HG02970 (cell line): ENCODE measurements at regions not wholly inside any gene's neighbourhood (a gene's known extent, or its start where the extent isn't known, plus 50 kb on each side); places are given as distances from the start of the nearest gene placed in this dataset.

Source experiments
- ATAC-seq: cut with Tn5 transposase; IDR thresholded peaks from one replicate; pipeline ENCODE4 v1.9.1; 2021; ENCODE audit warnings: mild to moderate bottlenecking, moderate library complexity, moderate number of reproducible peaks; ENCODE audit not compliant: unreplicated experiment, low FRiP score

DNA sequence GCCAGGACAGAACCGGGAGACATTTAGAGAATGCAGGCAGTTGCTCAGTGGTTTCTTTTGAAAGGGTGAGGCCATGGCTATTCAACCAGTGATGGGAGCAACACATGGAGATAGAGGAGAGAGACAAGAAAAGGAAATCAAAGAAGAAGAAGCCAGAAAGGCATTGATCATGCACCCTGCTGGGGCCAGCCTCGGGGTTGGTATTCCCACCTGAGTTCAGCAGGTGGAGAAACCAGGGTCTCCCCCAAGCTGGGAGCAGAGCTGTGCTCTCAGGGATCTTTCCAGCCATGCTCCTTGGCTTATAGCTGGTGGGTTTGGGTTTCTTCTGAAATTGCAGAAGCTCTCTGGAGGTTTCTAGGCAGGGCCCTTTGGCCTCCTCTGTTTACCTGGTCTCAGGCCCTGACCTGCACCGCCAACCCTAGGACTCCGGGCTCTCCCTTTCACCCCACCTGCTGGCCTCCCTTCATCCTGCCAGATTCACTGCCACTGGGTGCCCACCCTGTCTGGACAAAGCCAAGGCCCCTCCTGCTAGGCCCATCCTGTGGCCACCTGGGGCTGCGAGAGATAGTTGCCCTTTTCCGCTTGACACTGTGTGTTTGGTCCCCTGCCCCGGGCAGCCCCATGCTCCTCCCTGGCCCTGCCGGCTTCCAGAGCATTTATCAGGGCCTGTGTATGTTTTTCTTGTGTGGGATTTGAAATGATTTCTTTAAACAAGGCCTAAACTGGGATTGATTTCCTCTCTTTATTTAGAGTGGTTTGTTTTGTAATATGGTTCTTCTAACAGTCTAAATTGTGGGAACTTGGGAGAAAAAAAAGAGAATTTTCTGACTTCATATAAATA, 126.7 kb downstream of the DDX1 start:
- no peak for ATAC-seq

DNA sequence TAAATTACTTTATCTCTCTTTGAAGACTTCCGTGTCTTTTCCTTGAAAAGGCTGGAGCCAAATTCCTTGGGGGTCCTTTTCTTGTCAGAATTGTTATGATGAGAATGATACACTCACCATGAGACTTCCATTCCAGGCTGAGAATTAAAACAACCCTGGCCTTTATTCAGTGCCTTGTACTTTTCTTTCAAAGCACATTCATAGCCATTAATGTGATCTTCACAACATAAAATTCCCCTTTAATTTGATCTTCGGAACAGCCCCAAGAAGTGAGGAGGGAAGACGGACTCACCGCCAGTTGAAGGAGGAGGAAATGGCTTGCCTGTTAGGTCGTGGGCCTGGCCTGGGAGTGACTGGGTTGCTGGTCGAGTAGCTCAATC, 127.3 kb downstream of the DDX1 start:
- ATAC-seq = no peak

DNA sequence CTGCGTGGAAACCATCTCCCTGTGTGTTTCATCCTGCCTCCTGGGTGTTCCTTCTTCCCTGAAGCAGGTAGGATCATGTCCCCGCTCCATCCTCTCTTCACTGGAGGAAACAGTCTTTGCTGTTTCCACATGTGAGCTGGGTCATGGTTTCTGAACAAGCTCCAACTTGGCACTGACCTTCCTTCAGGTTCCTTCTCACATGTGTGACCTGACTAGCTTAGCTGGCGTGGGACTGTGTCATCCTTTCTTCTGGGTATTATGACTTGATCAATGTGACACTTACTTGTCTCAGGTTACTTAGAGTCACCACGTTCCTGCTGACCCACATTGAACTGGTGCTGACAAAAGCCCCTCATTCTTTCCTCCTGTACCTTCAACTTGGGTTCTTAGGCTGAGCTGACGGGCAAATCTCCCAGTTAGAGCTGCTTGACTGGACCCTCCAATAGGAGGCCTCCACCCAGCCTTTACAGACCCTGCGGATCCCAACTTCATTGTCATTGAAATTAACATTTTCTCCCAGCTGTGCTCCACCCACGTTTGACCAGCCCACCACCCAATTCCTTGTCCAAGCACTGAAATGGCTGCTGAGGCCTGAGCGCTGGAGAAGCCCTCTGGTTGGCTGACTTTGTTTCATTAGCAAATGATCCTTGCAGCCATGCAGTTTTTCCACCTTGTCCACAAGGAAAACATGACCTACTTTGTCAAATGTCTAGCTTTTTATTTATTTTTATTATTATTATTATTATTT, 128.1 kb downstream of the DDX1 start:
- ATAC-seq = no peak

DNA sequence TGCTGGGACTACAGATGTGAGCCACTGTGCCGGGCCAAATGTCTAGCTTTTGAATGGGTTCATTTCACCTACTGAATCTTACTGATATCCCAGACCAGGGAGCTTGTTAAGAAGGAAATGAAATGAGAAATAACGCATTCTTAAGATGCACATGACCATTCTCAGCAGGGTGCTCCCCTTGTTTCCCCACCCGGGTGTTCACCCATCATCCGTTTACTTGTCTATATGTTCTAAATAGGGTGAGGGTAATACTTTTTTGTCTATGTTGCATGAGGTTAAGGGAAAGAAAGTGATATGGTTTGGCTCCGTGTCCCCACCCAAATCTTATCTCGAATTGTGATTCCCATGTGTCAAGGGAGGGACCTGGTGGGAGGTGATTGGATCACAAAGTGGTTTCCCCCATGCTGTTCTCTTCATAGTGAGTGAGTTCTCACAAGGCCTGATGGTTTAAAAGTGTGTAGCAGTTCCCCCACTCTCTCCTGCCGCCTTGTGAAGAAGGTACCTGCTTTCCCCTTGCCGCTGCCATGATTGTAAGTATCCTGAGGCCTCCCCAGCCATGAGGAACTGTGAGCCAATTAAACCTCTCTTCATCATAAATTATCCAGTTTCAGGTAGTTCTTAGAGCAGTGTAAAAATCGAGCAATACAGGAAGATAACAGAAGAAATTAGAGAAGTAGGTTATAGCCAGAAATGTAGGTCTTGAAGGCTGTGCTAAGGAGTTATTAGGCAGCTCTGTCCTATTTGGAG, 129.1 kb downstream of the DDX1 start:
- ATAC-seq = no peak

DNA sequence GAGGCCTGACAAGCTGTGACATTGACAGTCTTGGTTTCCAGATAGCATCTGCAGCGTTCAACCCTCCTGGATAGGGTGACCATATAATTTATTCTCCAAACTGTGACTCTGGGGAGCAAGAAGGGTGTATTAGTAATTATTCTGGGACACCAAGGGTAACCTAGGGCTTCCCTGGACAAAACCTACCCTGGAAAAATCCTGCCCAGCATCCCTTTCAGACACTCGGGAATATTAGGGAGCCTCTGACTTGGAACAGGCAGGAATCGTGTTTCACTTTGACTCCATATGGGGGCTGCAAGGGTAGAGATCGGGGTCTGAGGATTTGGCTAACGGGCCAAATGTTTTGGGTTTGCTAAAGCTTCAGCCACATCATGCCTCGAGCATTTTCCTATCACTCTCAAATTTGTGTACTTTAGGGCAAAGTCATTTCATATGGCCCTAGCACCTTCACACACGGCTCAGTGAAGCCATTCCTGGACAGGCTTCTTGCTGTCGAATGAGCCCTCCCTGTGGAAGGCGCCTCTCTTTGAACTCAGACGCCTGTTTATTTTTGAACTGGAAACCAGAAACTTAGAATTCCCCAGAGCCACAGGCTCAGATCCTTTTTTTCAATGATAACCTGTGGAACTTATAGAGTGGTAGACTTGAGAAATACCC, 129.9 kb downstream of the DDX1 start:
- ATAC-seq = no peak

DNA sequence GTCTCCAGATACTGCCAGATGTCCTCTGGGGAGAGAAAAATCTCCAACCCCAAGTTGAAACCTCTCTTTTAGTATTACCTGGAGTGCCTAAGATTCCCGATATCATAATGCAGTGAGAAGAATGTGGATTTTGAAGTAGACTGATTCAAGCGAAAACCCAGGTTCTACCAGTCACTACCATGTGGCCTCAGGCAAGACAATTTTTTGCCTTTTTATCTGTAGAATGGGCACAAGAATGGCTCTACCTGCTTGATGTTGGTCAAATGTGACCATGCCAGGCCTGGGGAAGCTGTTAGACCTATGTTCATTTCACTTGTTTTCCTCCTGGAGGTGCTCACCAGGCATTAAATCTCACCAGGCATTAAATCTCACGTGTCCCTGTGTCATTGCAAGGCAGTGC, 131.3 kb downstream of the DDX1 start:
- ATAC-seq = no peak

DNA sequence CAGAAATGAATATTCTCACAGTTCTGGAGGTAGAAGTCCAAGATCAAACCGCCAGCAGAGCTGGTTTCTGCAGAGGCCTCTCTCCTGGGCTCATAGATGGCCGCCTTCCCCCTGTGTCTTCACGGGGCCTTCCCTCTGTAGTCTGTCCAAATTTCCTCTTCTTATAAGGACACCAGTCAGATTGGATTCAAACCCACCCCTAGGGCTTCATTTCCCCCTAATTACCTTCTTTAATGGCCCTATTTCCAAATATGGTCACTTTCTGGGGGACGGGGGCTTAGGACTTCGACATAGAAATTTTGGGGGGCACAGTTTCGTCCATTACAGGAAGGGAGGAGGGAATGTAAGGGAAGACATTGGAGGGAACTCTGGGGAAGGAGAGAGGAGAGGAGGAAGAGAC, 132.6 kb downstream of the DDX1 start:
- no peak for ATAC-seq

DNA sequence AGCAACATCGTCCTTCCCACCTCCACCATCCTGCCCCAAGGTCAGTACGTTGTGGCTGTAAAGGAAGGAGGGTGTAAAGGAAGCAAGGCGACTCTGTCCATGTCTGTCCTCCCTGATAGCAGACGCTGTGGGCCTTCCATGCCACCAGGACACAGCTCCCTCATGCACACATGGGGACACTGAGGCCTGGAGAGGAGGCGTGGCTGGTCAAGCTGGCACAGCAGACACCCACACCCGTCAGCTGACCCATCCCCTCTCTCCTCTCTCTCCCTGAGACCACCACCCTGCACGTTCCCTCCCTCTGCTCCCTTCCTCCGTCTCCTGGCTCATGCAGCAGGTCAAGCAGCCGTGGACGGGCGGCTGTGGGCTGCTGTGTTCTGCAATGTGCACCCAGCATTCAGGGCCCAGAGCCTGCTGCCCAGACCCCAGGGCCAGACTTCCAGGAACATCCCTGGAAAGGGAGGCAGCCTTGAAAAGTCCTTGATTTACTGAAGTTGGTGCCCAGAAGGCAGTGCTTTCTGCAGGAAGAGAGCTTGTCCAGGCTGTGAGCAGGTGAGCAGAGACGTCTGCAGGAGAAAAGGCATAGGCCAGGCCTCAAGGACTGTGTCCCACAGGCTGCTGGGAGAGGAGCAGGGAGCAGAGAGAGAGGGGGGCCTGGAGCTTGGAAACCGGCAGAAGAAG, 133.6 kb downstream of the DDX1 start:
- no peak for ATAC-seq

DNA sequence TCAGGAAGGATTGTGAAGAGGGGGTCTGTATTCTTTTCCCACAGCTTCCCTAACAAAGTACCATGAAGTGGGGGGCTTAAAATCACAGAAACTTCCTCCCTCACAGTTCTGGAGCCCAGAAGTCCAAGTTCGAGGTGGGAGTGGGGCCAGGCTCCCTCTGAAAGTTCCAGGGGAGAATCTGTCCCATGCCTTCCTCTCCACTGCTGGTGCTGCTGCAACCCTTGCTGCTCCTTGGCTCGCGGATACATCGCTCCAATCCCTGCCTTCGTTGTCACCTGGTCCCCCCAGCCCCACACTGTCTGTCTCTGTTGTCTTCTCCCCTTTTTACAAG, 134.1 kb downstream of the DDX1 start:
- no peak for ATAC-seq

DNA sequence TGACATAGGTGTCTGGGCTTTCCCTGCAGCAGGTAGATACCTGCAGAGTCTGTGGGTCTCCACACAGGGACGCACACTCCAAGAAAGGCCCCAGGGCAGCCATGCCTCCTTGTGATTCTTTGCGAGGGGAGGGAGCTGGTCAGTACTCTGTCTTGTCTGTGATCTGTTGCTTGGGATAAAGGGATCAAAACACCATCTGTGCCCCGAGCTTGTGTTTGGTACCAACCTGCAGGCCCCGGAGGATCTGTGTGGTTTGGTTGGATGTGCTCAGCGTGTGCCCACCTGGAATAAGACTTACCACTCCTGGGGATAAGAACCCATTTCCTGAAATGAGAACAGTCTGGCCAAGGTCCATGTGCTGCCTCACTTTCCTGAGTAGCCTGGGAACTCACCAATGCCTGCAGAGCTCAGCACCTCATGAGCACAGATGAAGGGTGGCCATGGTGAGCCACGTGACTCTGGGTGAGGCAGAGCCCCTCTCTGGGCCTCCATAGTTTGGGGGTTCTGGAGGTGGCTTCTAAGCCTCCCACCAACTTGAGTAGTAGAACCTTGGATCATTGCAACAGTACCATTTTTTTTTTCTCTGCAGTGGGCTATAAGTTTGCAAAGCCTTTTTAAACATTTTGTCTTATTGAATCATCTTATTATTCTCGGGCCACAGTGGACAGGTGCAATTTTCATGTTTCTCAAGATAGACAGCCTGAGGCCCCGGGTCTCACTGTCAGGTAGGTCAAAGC, 134.8 kb downstream of the DDX1 start:
- ATAC-seq = no peak

DNA sequence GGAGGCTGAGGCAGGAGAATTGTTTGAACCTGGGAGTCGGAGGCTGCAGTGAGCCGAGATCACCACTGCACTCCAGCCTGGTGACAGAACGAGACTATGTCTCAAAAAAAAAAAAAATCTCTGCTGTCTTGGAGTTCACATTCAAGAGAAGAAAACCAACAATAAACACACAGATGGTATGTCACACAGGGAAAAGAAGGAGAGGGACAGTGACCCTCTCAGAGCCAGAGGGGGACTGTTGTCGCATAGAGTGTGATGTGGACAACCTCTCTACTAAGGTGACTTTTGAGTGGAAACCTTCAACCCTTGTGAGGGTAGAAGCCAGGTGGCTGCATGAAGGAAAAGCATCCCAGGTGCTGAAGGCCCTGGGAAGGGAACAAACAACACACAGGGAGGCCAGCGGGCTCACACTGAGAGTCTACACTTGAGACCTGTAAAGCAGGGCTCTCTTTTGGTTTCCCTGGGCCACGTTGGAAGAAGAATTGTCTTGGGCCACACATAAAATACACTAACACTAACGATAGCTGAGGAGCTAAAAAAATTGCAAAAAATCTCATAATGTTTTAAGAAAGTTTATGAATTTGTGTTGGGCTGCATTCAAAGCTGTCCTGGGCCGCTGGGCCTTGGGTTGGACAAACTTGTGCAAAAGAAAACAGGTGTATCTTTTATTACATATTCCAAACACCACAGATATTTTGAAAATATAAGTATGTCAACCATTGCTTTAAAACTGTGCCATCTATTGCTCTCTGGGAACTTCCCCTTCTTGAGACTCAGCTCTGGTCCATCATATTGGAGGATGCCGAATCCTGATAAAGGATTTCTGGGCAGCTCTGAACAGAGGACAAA, 136.0 kb downstream of the DDX1 start:
- ATAC-seq = no peak

DNA sequence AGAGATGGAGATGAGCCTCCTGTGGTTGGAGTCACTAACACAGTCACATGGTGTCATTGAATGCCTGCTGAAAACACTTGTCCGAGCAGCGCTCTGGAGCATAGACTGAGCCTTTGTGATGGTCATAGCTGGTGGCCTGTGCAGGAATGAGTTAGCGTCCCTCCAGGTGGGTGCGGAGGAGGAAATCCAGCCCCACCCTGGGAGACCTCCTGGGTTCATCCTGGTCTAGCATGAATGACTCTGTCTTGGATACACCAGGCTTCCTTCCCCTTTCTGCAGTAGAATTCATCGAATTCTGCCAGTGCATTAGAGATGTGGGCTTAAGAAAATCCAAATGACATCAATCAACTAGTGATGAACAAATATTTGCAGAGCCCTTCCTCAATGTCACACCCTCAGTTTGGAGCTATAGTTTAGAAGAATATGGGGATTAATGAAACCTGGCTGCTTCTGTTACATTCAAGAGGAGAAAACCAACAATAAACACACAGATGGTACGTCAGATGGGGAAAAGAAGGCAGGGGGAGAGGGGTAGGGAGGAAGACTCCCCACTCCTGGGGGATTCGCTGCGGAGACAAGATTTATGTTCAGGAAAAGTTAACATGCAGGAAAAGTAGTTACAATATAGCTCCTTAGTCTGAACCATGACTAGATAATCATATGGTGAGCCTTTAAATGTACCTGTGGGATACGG, 136.7 kb downstream of the DDX1 start:
- ATAC-seq = no peak

DNA sequence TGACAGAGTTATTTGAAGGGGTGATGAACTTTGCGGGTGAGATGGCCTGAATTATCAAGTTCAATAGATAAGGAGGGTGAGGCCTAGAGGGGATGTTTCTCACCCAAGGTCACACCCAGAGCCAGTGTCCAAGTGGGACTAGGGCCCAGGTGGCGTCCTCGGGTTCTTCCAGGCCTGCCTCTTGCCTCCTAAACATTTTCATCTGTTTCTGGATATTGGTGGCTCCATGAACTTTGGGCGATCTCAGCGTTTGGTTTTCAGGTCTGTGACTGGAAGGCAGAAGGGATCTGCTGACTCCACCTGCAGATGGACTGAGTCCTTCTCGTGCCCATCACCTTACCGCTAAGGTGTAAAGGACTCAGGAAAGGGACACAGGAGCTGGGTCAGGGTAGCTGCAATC, 137.3 kb downstream of the DDX1 start:
- no peak for ATAC-seq

DNA sequence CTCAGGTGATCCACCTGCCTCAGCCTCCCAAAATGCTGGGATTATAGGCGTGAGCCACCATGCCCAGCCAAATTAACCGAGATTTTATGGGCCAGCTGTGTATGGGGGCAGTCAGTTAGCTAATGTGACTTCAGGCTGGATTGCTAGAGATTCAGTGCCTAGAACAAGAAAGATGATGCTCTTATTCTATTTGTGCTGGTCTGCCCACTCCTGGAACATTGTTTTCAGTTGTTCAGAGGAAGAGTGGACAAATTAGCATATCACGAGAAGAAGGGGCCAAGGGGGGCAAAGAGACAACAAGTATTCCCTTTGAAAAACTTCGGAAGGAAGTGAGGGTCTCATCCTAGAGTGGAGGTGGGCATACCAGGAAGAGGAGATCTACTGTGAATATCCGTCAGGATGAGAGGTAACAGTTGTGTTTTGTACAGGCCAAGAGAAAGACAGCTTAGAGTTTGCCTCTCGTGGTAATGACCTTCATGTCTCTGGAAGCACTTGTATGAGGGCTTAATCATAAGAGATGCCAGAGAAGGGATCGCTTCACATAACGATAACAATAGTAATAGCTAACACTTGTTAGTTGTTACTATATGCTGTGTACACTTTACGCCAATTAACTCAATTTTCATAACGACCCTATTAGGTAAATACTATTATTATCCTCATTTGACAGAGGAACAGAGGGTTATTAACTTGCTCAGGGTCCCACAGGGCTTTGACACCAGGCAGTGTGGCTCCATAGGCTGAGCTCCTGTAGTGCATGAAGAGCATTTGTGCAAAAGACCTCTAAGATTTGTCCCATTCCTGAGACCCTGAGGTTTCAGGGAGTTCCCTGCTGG, 138.3 kb downstream of the DDX1 start:
- peak; percentile 2 for ATAC-seq

DNA sequence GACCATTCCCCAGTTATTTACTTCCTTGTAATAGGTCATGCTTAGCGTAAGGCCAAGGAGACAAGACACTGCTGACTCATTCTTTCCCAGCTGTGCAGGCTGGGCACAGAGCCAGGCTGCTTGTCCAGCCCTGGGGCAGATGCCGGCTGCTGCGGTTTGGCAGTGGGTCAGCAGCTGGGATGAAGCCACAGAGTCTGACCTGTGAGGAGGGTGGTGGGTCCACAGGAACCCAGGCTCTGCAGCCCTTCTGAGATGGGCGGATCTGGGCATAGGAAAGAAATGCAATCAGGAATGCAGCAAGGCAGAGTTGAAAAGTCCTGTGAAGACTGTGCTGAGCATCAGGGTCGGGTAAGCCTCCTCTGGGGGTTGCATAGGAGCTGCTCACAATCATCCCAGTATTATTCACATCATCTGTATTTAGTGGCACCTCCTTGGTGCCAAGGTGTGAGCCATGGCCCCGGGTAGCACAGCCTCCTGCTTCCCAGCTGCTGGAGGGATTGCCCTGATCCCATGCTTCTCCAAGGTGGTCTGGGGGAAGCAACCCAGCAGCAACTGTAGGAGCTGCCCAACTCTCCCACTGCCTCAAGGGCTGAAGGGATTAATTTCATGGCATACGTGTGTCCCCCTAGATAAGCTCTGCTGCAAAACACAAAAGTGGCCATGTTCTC, 139.0 kb downstream of the DDX1 start:
- ATAC-seq = peak; percentile 38

DNA sequence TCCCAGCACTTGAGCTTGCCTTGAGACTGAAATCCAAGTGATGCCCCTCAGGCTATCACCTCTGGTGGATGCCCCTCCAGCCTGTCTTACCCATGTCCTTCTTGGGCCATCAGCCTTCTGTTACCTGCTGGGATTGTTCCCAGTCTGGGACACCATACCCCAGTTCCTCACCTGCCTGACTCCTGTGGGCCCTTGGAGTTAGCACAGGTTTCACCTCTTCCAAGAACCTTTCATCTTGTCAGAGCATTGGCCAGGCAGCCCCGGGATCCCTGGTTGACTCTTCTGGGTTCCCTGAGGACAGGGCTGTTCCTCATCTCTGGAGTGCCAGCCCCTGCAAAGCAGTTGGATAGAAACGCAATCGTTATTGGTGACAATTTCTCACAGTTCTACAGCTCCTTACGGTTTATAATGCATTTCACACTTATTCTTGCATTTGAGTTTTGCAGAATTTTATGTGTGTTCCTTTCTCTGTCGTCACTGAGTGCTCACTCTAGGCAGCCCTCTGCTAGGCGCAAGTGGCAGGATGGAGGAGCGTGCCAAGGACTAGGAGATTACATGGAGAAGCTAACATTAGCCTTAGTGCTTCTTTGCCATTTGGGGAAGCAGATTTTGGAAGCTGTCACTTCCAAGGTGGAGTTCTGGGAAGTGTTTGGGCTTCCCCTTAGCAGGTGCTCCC, 139.7 kb downstream of the DDX1 start:
- no peak for ATAC-seq
